ENCODE measurements at regions not wholly inside any gene's neighbourhood (a gene's known extent, or its start where the extent isn't known, plus 50 kb on each side); places are given as distances from the start of the nearest gene placed in this dataset.

- TF ChIP-seq REST (IDR thresholded peaks at IDR 0.05; ENCODE audit: borderline replicate concordance) (no peak), CTCF (IDR thresholded peaks at IDR 0.05; ENCODE audit: poor library complexity, severe bottlenecking) (no peak), EP300 (conservative IDR thresholded peaks at IDR 0.05; ENCODE audit: poor library complexity, severe bottlenecking) (peak; percentile 29), TAF1 (IDR thresholded peaks at IDR 0.05; ENCODE audit: low read depth) (no peak)
Observed at GRCh38 chr4:79197275-79198009, 128.4 kb downstream of the NAA11 start.
